ENCODE measurements at regions not wholly inside any gene's neighbourhood (a gene's known extent, or its start where the extent isn't known, plus 50 kb on each side); places are given as distances from the start of the nearest gene placed in this dataset.

DNA sequence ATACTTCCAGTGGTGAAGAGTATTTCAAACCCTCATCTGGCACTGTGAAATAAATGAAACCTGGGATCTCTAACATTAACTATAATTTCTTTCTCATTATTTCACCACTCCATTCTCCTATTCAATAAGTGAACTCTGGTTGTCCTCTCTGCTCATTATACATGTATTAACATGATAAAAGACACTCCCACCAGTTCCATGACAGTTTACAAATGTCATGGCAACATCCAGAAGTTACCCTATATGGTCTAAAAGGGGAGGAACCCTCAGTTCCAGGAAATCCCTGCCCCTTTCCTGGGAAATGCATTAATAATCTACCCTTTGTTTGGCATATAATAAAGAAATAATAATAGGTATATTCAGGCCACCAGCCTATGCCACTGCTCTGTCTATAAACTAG lies 62.7 kb upstream of the BRINP3 start:
- H3K27me3 Mint-ChIP-seq (ENCODE audit: insufficient read depth) = no peaks in the 10 kb centered on the region
- TF ChIP-seq CTCF (IDR thresholded peaks at IDR 0.05) = no peak
- DNase-seq = no peak
- H3K36me3 Mint-ChIP-seq (ENCODE audit: low read depth) = no peaks in the 10 kb centered on the region; the same call in 1 of the 2 replicates
- H3K9me3 Mint-ChIP-seq = peaks cover 28% of the 10 kb centered on the region
- no peak overlapping the region for H3K4me3 Mint-ChIP-seq
- no peaks in the 10 kb centered on the region for H3K4me1 Mint-ChIP-seq (ENCODE audit: low read depth)
- no peak overlapping the region for H3K27ac Mint-ChIP-seq

- Mint-ChIP-seq H3K9me3 (peaks cover 41% of the 10 kb centered on the region), H3K4me1 (ENCODE audit: low read depth) (no peaks in the 10 kb centered on the region), H3K27me3 (ENCODE audit: insufficient read depth) (no peaks in the 10 kb centered on the region; the same call in 1 of the 2 replicates), H3K27ac (no peak overlapping the region), H3K36me3 (ENCODE audit: low read depth) (no peaks in the 10 kb centered on the region; the same call in 1 of the 2 replicates), H3K4me3 (no peak overlapping the region)
- TF ChIP-seq CTCF (IDR thresholded peaks at IDR 0.05) = no peak
- DNase-seq = no peak
Measured at GRCh38 chr1:190551638-190552037, 74.0 kb upstream of the BRINP3 start.

- no peak for TF ChIP-seq CTCF (IDR thresholded peaks at IDR 0.05)
- Mint-ChIP-seq H3K4me1 (ENCODE audit: low read depth) (no peaks in the 10 kb centered on the region), H3K4me3 (no peak overlapping the region), H3K36me3 (ENCODE audit: low read depth) (no peaks in the 10 kb centered on the region; the same call in 1 of the 2 replicates), H3K27ac (no peak overlapping the region), H3K9me3 (peaks cover 45% of the 10 kb centered on the region), H3K27me3 (ENCODE audit: insufficient read depth) (no peaks in the 10 kb centered on the region)
- DNase-seq = no peak
Measured at GRCh38 chr1:190560161-190560681, 82.6 kb upstream of the BRINP3 start.

GRCh38 chr1:190563230-190563629 lies 85.6 kb upstream of the BRINP3 start:
- Mint-ChIP-seq H3K9me3 (peaks cover 38% of the 10 kb centered on the region), H3K4me3 (no peak overlapping the region), H3K4me1 (ENCODE audit: low read depth) (no peaks in the 10 kb centered on the region), H3K36me3 (ENCODE audit: low read depth) (no peaks in the 10 kb centered on the region), H3K27me3 (ENCODE audit: insufficient read depth) (no peaks in the 10 kb centered on the region), H3K27ac (no peak overlapping the region)
- no peak for TF ChIP-seq CTCF (IDR thresholded peaks at IDR 0.05)
- DNase-seq = no peak

- Mint-ChIP-seq H3K27me3 (ENCODE audit: insufficient read depth) (no peaks in the 10 kb centered on the region), H3K4me3 (no peak overlapping the region), H3K9me3 (peaks cover 33% of the 10 kb centered on the region), H3K27ac (no peak overlapping the region), H3K36me3 (ENCODE audit: low read depth) (no peaks in the 10 kb centered on the region), H3K4me1 (ENCODE audit: low read depth) (no peaks in the 10 kb centered on the region)
- no peak for TF ChIP-seq CTCF (IDR thresholded peaks at IDR 0.05)
- no peak for DNase-seq
Measured at GRCh38 chr1:190564117-190564516, 86.5 kb upstream of the BRINP3 start.

- Mint-ChIP-seq H3K4me1 (ENCODE audit: low read depth) (no peaks in the 10 kb centered on the region), H3K9me3 (peaks cover 18% of the 10 kb centered on the region), H3K27ac (no peak overlapping the region), H3K27me3 (ENCODE audit: insufficient read depth) (no peaks in the 10 kb centered on the region), H3K36me3 (ENCODE audit: low read depth) (no peaks in the 10 kb centered on the region), H3K4me3 (no peak overlapping the region)
- TF ChIP-seq CTCF (IDR thresholded peaks at IDR 0.05) = no peak
- no peak for DNase-seq
Measured at GRCh38 chr1:190578017-190578416, 100.4 kb upstream of the BRINP3 start.
